LNCAP (cell line): ENCODE measurements at regions not wholly inside any gene's neighbourhood (a gene's known extent, or its start where the extent isn't known, plus 50 kb on each side); places are given as distances from the start of the nearest gene placed in this dataset.

Experiments
- TF ChIP-seq, protein P1 (sequence below): fragments of 450-650 bp; IDR thresholded peaks from 2 replicates; pipeline ENCODE4 v1.5.1; 2017; ENCODE audit warnings: mild to moderate bottlenecking

DNA sequence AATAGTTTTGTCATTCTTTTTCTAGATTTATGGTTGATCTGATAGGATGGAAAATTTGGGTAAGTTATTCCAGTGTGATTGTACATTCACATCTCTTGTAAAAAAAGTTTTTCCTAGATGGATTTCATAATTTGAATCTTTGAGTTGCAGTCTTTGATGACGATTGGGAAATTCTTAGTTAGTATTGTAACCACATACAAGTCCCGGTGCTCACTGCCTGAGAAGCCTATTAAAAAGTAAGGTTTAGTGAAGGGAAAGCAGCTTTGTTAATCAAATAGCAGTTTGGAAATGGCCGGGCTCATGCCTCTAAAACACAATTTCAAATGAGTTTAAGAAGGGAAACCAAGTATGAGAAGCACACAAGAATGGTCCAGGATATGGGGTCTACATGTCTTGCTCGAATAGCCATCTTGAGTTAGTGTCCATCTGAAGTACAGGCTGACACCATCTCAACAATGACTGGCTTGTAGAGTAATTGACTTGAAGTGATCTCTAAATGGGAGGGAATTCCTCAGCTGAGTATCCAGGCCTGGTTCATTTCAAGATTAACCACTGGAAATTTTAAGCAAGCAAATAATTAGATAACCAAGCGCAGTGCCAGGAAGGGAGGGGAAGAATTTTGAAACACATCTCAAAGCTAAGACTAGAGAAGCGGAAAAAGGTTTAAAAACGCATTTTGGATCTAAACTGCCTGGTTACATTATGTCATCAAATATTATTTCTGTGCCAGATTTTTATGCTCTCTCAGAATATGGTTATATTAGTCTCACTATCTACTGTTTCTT is 1145.6 kb upstream of the MIR17HG start:
- TF ChIP-seq, protein P1, sequence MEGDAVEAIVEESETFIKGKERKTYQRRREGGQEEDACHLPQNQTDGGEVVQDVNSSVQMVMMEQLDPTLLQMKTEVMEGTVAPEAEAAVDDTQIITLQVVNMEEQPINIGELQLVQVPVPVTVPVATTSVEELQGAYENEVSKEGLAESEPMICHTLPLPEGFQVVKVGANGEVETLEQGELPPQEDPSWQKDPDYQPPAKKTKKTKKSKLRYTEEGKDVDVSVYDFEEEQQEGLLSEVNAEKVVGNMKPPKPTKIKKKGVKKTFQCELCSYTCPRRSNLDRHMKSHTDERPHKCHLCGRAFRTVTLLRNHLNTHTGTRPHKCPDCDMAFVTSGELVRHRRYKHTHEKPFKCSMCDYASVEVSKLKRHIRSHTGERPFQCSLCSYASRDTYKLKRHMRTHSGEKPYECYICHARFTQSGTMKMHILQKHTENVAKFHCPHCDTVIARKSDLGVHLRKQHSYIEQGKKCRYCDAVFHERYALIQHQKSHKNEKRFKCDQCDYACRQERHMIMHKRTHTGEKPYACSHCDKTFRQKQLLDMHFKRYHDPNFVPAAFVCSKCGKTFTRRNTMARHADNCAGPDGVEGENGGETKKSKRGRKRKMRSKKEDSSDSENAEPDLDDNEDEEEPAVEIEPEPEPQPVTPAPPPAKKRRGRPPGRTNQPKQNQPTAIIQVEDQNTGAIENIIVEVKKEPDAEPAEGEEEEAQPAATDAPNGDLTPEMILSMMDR: no peak

DNA sequence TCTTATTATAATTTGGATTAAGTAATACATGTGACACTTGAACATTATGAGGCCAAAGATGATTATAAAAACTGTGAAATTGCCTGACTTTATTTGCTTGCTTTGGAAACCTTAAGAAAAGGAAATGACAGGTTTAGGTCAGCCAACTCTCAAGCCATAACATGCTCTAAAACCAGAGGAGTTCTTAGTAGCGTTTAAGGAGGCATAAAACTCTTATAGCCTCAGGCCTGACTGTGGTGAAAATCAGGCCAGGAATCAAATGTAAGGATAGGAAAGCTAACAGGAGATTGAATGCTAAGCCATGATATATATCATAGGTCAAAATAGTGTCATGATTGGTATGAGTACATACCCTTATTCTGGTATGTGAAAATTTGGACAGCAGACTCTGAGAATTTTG is 1142.4 kb upstream of the MIR17HG start:
- TF ChIP-seq, protein P1: no peak

DNA sequence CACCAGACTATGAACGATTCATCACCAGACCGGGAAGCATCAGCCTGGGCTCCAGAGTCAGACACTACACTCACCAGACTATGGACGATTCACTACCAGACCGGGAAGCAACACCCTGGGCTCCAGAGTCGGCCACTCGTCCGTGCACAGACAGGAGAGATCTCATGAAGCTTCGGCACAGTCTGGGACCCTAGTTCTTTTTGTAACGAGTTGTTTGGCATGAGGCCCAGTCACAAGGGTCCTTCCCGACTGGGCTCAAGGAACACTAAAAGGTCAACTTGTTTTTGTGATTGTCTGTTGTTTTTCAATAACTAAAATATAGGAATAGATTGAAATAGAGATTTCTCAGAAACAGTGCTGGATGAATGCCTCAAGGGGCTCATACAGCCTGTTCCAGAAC is 1141.6 kb upstream of the MIR17HG start:
- TF ChIP-seq, protein P1: no peak

DNA sequence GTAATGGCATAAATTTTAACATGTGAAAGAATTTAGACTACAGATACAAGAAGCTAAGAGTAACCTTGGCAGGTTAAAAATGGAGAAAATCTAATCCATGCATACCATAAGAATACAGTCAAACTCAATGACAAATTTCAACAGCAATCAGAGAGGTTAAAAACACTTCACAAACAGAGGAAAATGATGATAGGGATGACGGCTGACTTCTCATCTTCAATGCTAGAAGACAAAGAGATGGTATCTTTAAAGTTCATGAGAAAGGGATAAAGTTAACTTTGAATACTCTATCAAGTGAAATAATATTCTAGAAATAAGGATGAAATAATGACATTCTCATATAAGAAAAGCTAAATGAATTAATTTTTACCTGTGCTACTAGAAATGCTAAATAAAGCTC is 1130.2 kb upstream of the MIR17HG start:
- TF ChIP-seq, protein P1: no peak

DNA sequence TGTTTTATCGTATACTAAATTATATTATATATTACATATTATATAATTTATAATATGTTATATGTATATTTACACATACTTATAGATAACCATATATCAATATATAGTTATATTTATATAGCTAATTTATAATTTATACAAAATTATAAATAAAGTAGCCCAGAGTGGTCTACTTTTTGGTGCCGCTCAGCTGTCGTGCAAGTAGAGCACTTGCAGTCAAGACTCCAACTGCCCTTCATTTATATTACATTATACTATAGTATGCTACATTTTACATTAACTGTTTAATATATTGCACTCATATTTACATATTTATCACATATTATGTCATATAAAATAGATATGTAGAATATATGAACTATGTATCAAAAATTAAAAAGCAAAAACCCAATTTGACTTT is 1124.7 kb upstream of the MIR17HG start:
- TF ChIP-seq, protein P1: no peak

DNA sequence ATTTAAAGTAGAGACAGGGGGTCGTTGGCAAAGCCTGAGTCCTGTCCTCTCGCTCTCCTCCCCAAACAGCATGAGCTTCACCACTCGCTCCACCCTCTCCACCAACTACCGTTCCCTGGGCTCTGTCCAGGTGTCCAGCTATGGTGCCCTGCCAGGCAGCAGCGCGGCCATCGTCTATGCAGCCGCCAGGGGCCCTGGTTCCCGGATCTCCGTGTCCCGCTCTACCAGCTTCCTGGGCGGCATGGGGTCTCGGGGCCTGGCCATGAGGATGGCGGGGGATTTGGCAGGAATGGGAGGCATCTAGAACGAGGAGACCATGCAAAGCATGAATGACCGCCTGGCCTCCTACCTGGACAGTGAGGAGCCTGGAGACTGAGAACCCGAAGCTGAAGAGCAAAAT is 1117.2 kb upstream of the MIR17HG start:
- TF ChIP-seq, protein P1: no peak

DNA sequence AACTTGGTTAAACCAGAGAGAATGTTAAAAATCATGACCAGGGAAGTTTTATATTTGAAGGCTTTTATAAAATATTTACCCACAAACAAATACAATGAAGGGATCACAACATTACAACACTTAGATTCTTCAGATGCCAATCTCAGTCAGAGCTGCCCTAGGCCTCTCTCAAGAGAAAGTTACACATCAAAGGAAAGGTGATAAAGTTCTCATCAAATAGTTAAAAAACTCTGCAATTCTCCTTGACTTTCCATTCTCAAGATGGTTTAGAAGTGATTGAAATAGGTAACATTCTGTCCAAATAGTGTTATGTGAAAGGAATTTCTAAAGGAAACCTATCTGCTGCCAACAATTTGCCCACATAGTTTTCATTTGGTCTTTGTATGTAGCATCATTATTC is 1115.2 kb upstream of the MIR17HG start:
- TF ChIP-seq, protein P1: no peak
